ENCODE measurements at regions not wholly inside any gene's neighbourhood (a gene's known extent, or its start where the extent isn't known, plus 50 kb on each side); places are given as distances from the start of the nearest gene placed in this dataset.

- H3K79me2 ChIP-seq (ENCODE audit: control insufficient read depth, low read length), result no peaks in the 10 kb centered on the region
- H3K9me3 ChIP-seq (ENCODE audit: control insufficient read depth, insufficient read depth, low read length), result no peaks in the 10 kb centered on the region
- H3K27me3 ChIP-seq (ENCODE audit: control insufficient read depth, low read length), result no peaks in the 10 kb centered on the region
- no peaks in the 10 kb centered on the region for H3K36me3 ChIP-seq (ENCODE audit: control insufficient read depth, low read length)
- no peaks in the 10 kb centered on the region for H3K4me1 ChIP-seq (ENCODE audit: control insufficient read depth, low read length)
- no peak overlapping the region for H3K4me3 ChIP-seq (ENCODE audit: low read length)
- TF ChIP-seq CTCF (IDR thresholded peaks at IDR 0.05; ENCODE audit: low read depth, low read length, poor library complexity, severe bottlenecking) (no peak), EZH2phosphoT487 (IDR thresholded peaks at IDR 0.05; ENCODE audit: borderline replicate concordance, low read length) (no peak)
- no peaks in the 10 kb centered on the region for H4K20me1 ChIP-seq (ENCODE audit: control insufficient read depth, insufficient read depth, low read depth, low read length)
- no peak overlapping the region for H3K4me2 ChIP-seq (ENCODE audit: low read length)
- H3K9me2 ChIP-seq (replicated peaks; ENCODE audit: control insufficient read depth, low read length), result no peaks in the 10 kb centered on the region
- no peak overlapping the region for H3K27ac ChIP-seq (ENCODE audit: low read depth, low read length)
- no peaks in the 10 kb centered on the region for H3F3A ChIP-seq (ENCODE audit: control insufficient read depth, insufficient read depth)
Measured at GRCh38 chr5:25436452-25436851, 791.7 kb upstream of the CDH10 start.

- no peaks in the 10 kb centered on the region for H3K79me2 ChIP-seq (ENCODE audit: control insufficient read depth, low read length)
- TF ChIP-seq EZH2phosphoT487 (IDR thresholded peaks at IDR 0.05; ENCODE audit: borderline replicate concordance, low read length), result no peak
- no peak for TF ChIP-seq CTCF (IDR thresholded peaks at IDR 0.05; ENCODE audit: low read depth, low read length, poor library complexity, severe bottlenecking)
- no peaks in the 10 kb centered on the region for H3K9me2 ChIP-seq (replicated peaks; ENCODE audit: control insufficient read depth, low read length)
- H3F3A ChIP-seq (ENCODE audit: control insufficient read depth, insufficient read depth), result no peaks in the 10 kb centered on the region
- H3K36me3 ChIP-seq (ENCODE audit: control insufficient read depth, low read length), result no peaks in the 10 kb centered on the region
- H3K4me3 ChIP-seq (ENCODE audit: low read length), result no peak overlapping the region
- no peaks in the 10 kb centered on the region for H3K4me1 ChIP-seq (ENCODE audit: control insufficient read depth, low read length)
- H4K20me1 ChIP-seq (ENCODE audit: control insufficient read depth, insufficient read depth, low read depth, low read length), result no peaks in the 10 kb centered on the region
- H3K4me2 ChIP-seq (ENCODE audit: low read length), result no peak overlapping the region
- no peaks in the 10 kb centered on the region for H3K9me3 ChIP-seq (ENCODE audit: control insufficient read depth, insufficient read depth, low read length)
- no peak overlapping the region for H3K27ac ChIP-seq (ENCODE audit: low read depth, low read length)
- H3K27me3 ChIP-seq (ENCODE audit: control insufficient read depth, low read length), result no peaks in the 10 kb centered on the region
Measured at GRCh38 chr5:25435882-25436281, 791.1 kb upstream of the CDH10 start.

- Histone ChIP-seq H3K9me3 (ENCODE audit: control insufficient read depth, insufficient read depth, low read length) (no peaks in the 10 kb centered on the region), H3K36me3 (ENCODE audit: control insufficient read depth, low read length) (no peaks in the 10 kb centered on the region), H3K79me2 (ENCODE audit: control insufficient read depth, low read length) (no peaks in the 10 kb centered on the region), H3K4me2 (ENCODE audit: low read length) (no peak overlapping the region), H3K4me1 (ENCODE audit: control insufficient read depth, low read length) (no peaks in the 10 kb centered on the region), H3K27me3 (ENCODE audit: control insufficient read depth, low read length) (no peaks in the 10 kb centered on the region), H4K20me1 (ENCODE audit: control insufficient read depth, insufficient read depth, low read depth, low read length) (no peaks in the 10 kb centered on the region), H3K9me2 (replicated peaks; ENCODE audit: control insufficient read depth, low read length) (no peaks in the 10 kb centered on the region), H3K4me3 (ENCODE audit: low read length) (no peak overlapping the region), H3F3A (ENCODE audit: control insufficient read depth, insufficient read depth) (no peaks in the 10 kb centered on the region), H3K27ac (ENCODE audit: low read depth, low read length) (no peak overlapping the region)
- TF ChIP-seq EZH2phosphoT487 (IDR thresholded peaks at IDR 0.05; ENCODE audit: borderline replicate concordance, low read length), result no peak
Measured at GRCh38 chr5:25427240-25427639, 782.5 kb upstream of the CDH10 start.

- no peak overlapping the region for H3K4me2 ChIP-seq (ENCODE audit: low read length)
- no peak overlapping the region for H3K27ac ChIP-seq (ENCODE audit: low read depth, low read length)
- TF ChIP-seq CTCF (IDR thresholded peaks at IDR 0.05; ENCODE audit: low read depth, low read length, poor library complexity, severe bottlenecking) (no peak), EZH2phosphoT487 (IDR thresholded peaks at IDR 0.05; ENCODE audit: borderline replicate concordance, low read length) (no peak)
- H3K79me2 ChIP-seq (ENCODE audit: control insufficient read depth, low read length), result no peaks in the 10 kb centered on the region
- no peaks in the 10 kb centered on the region for H3K9me3 ChIP-seq (ENCODE audit: control insufficient read depth, insufficient read depth, low read length)
- no peaks in the 10 kb centered on the region for H4K20me1 ChIP-seq (ENCODE audit: control insufficient read depth, insufficient read depth, low read depth, low read length)
- H3K9me2 ChIP-seq (replicated peaks; ENCODE audit: control insufficient read depth, low read length), result no peaks in the 10 kb centered on the region
- H3K4me3 ChIP-seq (ENCODE audit: low read length), result no peak overlapping the region
- no peaks in the 10 kb centered on the region for H3K27me3 ChIP-seq (ENCODE audit: control insufficient read depth, low read length)
- no peaks in the 10 kb centered on the region for H3F3A ChIP-seq (ENCODE audit: control insufficient read depth, insufficient read depth)
- H3K4me1 ChIP-seq (ENCODE audit: control insufficient read depth, low read length), result no peaks in the 10 kb centered on the region
- no peaks in the 10 kb centered on the region for H3K36me3 ChIP-seq (ENCODE audit: control insufficient read depth, low read length)
Measured at GRCh38 chr5:25423271-25423670, 778.5 kb upstream of the CDH10 start.

All from DOHH2 (cell line).